CD14-positive monocyte (primary cell): ENCODE measurements at regions not wholly inside any gene's neighbourhood (a gene's known extent, or its start where the extent isn't known, plus 50 kb on each side); places are given as distances from the start of the nearest gene placed in this dataset.

Experiments
- DNase-seq, 3 donors: peaks; one replicate each; pipeline ENCODE4 v3.0.0-alpha.2; 2011 to 2022
- H2AFZ ChIP-seq: 2 replicates; pipeline ENCODE4 v1.6.0; 2012; ENCODE audit warnings: mild to moderate bottlenecking, low read depth, low read length, inconsistent platforms; ENCODE audit not compliant: insufficient read depth, poor library complexity, severe bottlenecking
- H3K27ac ChIP-seq, 2 donors: 1 replicate in 1 of 2; 2 replicates in 1 of 2; pipeline ENCODE4 v1.5.1; 2012 to 2013; ENCODE audit warnings: low read length in 2 of 2, control low read depth in 1 of 2, inconsistent platforms in 1 of 2, low read depth in 1 of 2, mild to moderate bottlenecking in 1 of 2
- H3K27me3 ChIP-seq, 2 donors: one replicate each; pipeline versions ENCODE4 v1.6.0 to v1.6.1; 2011 to 2013; ENCODE audit warnings: low read length in 2 of 2; ENCODE audit not compliant: control insufficient read depth in 2 of 2, insufficient read depth in 2 of 2
- H3K36me3 ChIP-seq, 2 donors: replicated peaks in 1 of 2; 1 replicate in 1 of 2; 2 replicates in 1 of 2; pipeline versions ENCODE4 v1.5.1 to v1.6.1; 2012 to 2013; ENCODE audit warnings: low read length in 2 of 2, control low read depth in 1 of 2, inconsistent platforms in 1 of 2, mild to moderate bottlenecking in 1 of 2; ENCODE audit not compliant: insufficient read depth in 2 of 2, control insufficient read depth in 1 of 2
- H3K4me1 ChIP-seq, 2 donors: 1 replicate in 1 of 2; 2 replicates in 1 of 2; pipeline versions ENCODE4 v1.5.1 to v1.6.1; 2012 to 2013; ENCODE audit warnings: low read length in 2 of 2, control low read depth in 1 of 2, inconsistent platforms in 1 of 2, mild to moderate bottlenecking in 1 of 2, moderate library complexity in 1 of 2; ENCODE audit not compliant: insufficient read depth in 2 of 2, control insufficient read depth in 1 of 2
- H3K4me2 ChIP-seq: replicated peaks from 2 replicates; pipeline ENCODE3; 2012; ENCODE audit warnings: low read length, moderate library complexity, mild to moderate bottlenecking; ENCODE audit not compliant: poor library complexity, severe bottlenecking; ENCODE audit errors: extremely low read depth
- H3K4me3 ChIP-seq, 3 experiments: fragments of 200-600 bp in 1 of 3; sonication (generic) in 1 of 3; replicated peaks in 1 of 3; 1 replicate in 2 of 3; 2 replicates in 1 of 3; pipeline ENCODE4 v1.5.1; 2011 to 2013; ENCODE audit warnings: low read length in 3 of 3, mild to moderate bottlenecking in 3 of 3, control low read depth in 2 of 3, low read depth in 2 of 3, inconsistent platforms in 1 of 3, moderate library complexity in 1 of 3
- H3K79me2 ChIP-seq: 2 replicates; pipeline ENCODE4 v1.6.0; 2012; ENCODE audit warnings: mild to moderate bottlenecking, control low read depth, inconsistent platforms, low read length, moderate library complexity; ENCODE audit not compliant: insufficient read depth
- H3K9ac ChIP-seq: 2 replicates; pipeline ENCODE4 v1.6.0; 2017; ENCODE audit warnings: low read length, mild to moderate bottlenecking; ENCODE audit not compliant: insufficient read depth, poor library complexity, severe bottlenecking
- H3K9me3 ChIP-seq, 2 donors: replicated peaks in 1 of 2; 1 replicate in 1 of 2; 2 replicates in 1 of 2; pipeline versions ENCODE4 v1.5.1 to v1.6.1; 2012 to 2013; ENCODE audit warnings: low read length in 2 of 2, control low read depth in 1 of 2; ENCODE audit not compliant: control insufficient read depth in 1 of 2, insufficient read depth in 1 of 2
- H4K20me1 ChIP-seq: 2 replicates; pipeline ENCODE4 v1.6.0; 2012; ENCODE audit warnings: mild to moderate bottlenecking, low read length, control low read depth, moderate library complexity; ENCODE audit not compliant: insufficient read depth
- H3K27ac Mint-ChIP-seq, 7 donors: one replicate each; pipeline ENCODE4 v1.8.0; 2020; ENCODE audit warnings: mild to moderate bottlenecking in 7 of 7, mixed read lengths in 7 of 7, moderate library complexity in 6 of 7, inconsistent platforms in 2 of 7
- H3K27me3 Mint-ChIP-seq, 3 donors: one replicate each; pipeline ENCODE4 v1.8.0; 2021 to 2022; ENCODE audit warnings: low read depth in 3 of 3, mild to moderate bottlenecking in 3 of 3, mixed read lengths in 3 of 3, moderate library complexity in 3 of 3, inconsistent platforms in 1 of 3
- H3K36me3 Mint-ChIP-seq, 2 donors: one replicate each; pipeline ENCODE4 v1.8.0; 2020; ENCODE audit warnings: mixed read lengths in 2 of 2, inconsistent platforms in 1 of 2, mild to moderate bottlenecking in 1 of 2
- H3K4me1 Mint-ChIP-seq: one replicate; pipeline ENCODE4 v1.8.0; 2020; ENCODE audit warnings: mild to moderate bottlenecking, mixed read lengths
- H3K4me3 Mint-ChIP-seq, 2 donors: one replicate each; pipeline ENCODE4 v1.8.0; 2020; ENCODE audit warnings: mild to moderate bottlenecking in 2 of 2, mixed read lengths in 2 of 2, moderate library complexity in 1 of 2
- H3K9me3 Mint-ChIP-seq, 7 donors: one replicate each; pipeline ENCODE4 v1.8.0; 2020 to 2022; ENCODE audit warnings: mixed read lengths in 7 of 7, mild to moderate bottlenecking in 6 of 7, moderate library complexity in 6 of 7, inconsistent platforms in 2 of 7
- WGBS: methylation state at CpG from one replicate; pipeline ENCODE4 v1.1.5; 2013; ENCODE audit warnings: missing lambda C conversion rate; ENCODE audit not compliant: insufficient coverage; 5-methylcytosine and 5-hydroxymethylcytosine counted together
- intact Hi-C, 2 donors: fragments of 100-400 bp; cut with micrococcal nuclease; formaldehyde crosslinking; loops; one replicate each; pipeline versions ENCODE4 v1.15.0 to v1.15.1; 2023
- TF ChIP-seq, protein P1 (sequence below): fragments of 200-600 bp; IDR thresholded peaks from one replicate; pipeline ENCODE4 v1.8.0; 2022; ENCODE audit warnings: antibody characterized with exemption, mild to moderate bottlenecking

DNA sequence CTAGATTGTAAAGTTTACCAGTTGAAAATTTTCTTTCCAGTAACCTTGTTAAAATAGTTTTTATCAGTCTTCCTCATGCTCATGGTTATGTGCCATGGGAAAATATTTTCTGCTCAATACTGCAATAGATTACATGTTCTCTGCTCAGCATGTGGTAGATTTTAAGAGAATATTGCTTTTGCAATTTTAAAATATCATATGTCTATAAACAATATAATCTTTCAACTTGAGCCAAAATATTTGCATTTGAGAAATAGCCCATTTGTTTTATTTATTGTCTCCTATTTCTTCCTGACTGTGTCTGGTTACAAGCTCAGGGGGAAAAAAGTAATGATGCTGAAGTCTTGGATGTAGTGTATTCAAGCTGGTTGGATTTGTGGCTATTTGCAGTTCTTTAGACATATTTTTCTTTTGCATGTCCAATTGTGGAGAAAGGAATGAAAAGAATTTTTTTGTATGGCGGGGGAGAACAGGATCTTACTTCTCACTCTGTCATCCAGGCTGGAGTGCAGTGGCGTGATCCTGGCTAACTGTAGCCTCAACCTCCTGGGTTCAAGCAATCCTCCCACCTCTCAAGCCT lies 342.6 kb upstream of the NAV3 start:
- H3K27ac ChIP-seq: no peak overlapping the region
- Mint-ChIP-seq H3K27ac (no peak overlapping the region), H3K4me3 (no peak overlapping the region), H3K9me3 (peaks cover 0 to 7% (median under 1%) of the 10 kb centered on the region in 7 donors), H3K27me3 (no peaks in the 10 kb centered on the region), H3K4me1 (no peaks in the 10 kb centered on the region), H3K36me3 (no peaks in the 10 kb centered on the region)
- H3K79me2 ChIP-seq: no peaks in the 10 kb centered on the region
- H2AFZ ChIP-seq: no peak overlapping the region
- TF ChIP-seq, protein P1, sequence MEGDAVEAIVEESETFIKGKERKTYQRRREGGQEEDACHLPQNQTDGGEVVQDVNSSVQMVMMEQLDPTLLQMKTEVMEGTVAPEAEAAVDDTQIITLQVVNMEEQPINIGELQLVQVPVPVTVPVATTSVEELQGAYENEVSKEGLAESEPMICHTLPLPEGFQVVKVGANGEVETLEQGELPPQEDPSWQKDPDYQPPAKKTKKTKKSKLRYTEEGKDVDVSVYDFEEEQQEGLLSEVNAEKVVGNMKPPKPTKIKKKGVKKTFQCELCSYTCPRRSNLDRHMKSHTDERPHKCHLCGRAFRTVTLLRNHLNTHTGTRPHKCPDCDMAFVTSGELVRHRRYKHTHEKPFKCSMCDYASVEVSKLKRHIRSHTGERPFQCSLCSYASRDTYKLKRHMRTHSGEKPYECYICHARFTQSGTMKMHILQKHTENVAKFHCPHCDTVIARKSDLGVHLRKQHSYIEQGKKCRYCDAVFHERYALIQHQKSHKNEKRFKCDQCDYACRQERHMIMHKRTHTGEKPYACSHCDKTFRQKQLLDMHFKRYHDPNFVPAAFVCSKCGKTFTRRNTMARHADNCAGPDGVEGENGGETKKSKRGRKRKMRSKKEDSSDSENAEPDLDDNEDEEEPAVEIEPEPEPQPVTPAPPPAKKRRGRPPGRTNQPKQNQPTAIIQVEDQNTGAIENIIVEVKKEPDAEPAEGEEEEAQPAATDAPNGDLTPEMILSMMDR: no peak
- no peak for DNase-seq
- no peaks in the 10 kb centered on the region for H3K27me3 ChIP-seq
- no peak overlapping the region for H3K9ac ChIP-seq
- no peaks in the 10 kb centered on the region for H3K36me3 ChIP-seq
- WGBS: no CpG with 5 or more reads among the region's 2 CpGs
- intact Hi-C loops: no loop called here
- no peaks in the 10 kb centered on the region for H4K20me1 ChIP-seq
- no peak overlapping the region for H3K4me2 ChIP-seq
- peaks cover 0 to 2% of the 10 kb centered on the region in 2 donors for H3K9me3 ChIP-seq
- H3K4me3 ChIP-seq: no peak overlapping the region
- H3K4me1 ChIP-seq: no peaks in the 10 kb centered on the region

DNA sequence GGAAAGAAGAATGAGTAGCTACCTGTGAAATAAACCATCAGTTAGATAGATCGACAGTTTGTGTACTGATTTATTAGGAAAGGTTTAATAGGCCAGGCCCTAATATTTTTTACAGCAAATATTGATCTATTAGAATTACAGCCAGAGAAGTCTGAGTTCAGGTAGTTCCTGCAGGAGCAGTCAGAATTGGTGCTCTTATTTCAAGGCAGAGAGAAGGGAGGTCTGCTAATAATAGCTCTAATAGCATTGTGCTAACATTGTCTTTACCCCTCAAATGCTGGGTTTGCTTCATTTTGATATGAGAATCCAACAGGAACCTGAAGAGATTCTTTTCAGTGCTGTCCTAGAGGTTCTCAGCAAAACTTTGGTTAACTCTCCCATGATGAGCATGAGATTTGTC lies 343.8 kb upstream of the NAV3 start:
- no peaks in the 10 kb centered on the region for H3K36me3 ChIP-seq
- Mint-ChIP-seq H3K4me1 (no peaks in the 10 kb centered on the region), H3K27ac (no peak overlapping the region), H3K27me3 (no peaks in the 10 kb centered on the region), H3K4me3 (no peak overlapping the region), H3K36me3 (no peaks in the 10 kb centered on the region), H3K9me3 (peaks cover 0 to 7% (median 2%) of the 10 kb centered on the region in 7 donors)
- intact Hi-C loops: no loop called here
- no peak for DNase-seq
- no CpG with 5 or more reads among the region's 1 CpG for WGBS
- no peak overlapping the region for H3K27ac ChIP-seq
- no peak overlapping the region for H3K9ac ChIP-seq
- H3K4me2 ChIP-seq: no peak overlapping the region
- no peaks in the 10 kb centered on the region for H3K27me3 ChIP-seq
- no peak overlapping the region for H2AFZ ChIP-seq
- H3K9me3 ChIP-seq: peaks cover 0 to 2% of the 10 kb centered on the region in 2 donors
- no peak overlapping the region for H3K4me3 ChIP-seq
- TF ChIP-seq, protein P1: no peak
- H4K20me1 ChIP-seq: no peaks in the 10 kb centered on the region
- H3K79me2 ChIP-seq: no peaks in the 10 kb centered on the region
- no peaks in the 10 kb centered on the region for H3K4me1 ChIP-seq
